GM19043 (cell line): ENCODE measurements at regions not wholly inside any gene's neighbourhood (a gene's known extent, or its start where the extent isn't known, plus 50 kb on each side); places are given as distances from the start of the nearest gene placed in this dataset.

Source experiments
- ATAC-seq: cut with Tn5 transposase; IDR thresholded peaks from one replicate; pipeline ENCODE4 v1.9.1; 2021; ENCODE audit warnings: low read depth; ENCODE audit not compliant: unreplicated experiment

- ATAC-seq, result no peak
Observed at GRCh38 chr11:92811341-92811740, 158.1 kb upstream of the MTNR1B start.

DNA sequence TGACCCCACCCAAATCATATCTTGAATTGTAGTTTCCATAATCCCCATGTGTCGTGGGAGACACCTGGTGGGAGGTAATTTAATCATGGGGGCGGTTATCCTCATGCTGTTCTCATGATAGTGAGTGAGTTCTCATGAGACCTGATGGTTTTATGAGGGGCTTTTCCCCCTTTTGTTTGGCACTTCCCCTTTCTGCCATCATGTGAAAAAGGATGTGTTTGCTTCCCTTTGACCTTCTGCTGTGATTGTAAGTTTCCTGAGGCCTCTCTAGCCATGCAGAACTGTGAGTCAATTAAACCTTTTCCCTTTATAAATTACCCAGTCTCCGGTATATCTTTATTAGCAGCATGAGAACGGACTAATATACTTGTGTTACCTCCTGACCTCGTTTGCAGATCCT is 156.6 kb upstream of the MTNR1B start:
- ATAC-seq, result no peak

GRCh38 chr11:92819830-92820229 is 149.6 kb upstream of the MTNR1B start:
- ATAC-seq, result no peak

DNA sequence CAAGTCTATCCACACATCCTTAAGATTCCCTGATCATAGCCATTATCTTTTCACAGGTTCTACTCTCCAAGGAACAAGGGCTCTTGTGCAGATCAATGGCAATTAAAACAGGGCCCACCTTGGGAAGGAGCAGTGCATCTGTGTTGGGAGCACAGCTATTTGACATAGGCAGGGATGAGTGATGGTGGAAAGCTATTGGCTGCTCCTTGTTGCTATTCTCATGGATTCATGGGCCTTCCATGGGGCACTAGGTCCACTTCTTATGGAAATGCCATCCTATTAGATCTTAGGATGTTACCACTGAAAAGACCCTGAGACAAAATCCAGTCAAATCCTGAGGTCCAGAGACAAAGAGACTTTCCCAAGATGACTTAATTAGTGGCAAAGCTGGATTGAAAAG is 148.6 kb upstream of the MTNR1B start:
- ATAC-seq, result no peak

DNA sequence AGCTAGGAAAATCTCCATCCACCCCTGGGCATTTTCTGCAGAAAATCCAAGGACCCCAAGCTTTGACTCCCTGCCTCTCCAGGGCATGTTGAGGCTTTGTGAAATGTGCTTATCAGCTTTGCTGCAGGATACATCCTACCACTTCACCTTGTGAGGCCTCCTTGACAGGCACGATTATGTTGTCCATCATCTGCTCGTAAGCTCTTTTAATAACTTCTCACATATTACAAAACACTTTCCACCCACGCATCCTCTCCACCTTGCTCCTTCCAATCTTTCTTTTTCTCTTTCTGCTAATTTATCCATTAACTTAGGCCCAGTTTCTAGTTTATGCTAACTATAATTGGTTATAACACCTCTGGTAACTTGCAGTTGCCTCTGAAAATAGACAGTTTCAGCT is 147.0 kb upstream of the MTNR1B start:
- no peak for ATAC-seq

GRCh38 chr11:92826136-92826535 is 143.3 kb upstream of the MTNR1B start:
- no peak for ATAC-seq

DNA sequence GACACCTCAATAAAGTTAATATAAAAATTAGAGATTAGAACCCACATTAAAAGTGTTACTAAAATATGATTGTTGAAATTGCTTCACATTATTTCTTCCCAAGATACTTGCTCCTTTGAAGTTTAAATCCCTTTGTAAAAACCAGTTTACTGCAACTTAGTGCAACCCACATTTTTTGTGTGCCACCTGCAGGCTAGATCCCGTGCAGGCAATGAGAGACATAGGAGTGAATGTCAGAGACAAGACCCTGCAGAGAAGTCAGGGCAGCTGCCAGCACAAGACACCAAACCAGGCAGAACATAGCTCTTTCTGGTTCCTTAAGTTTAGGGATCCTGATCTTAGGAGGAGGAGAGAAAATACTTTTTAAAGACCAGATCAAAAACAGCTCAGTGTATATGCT is 142.8 kb upstream of the MTNR1B start:
- ATAC-seq, result no peak

GRCh38 chr11:92827132-92827531 is 142.3 kb upstream of the MTNR1B start:
- no peak for ATAC-seq

GRCh38 chr11:92828556-92828955 is 140.9 kb upstream of the MTNR1B start:
- ATAC-seq, result no peak

DNA sequence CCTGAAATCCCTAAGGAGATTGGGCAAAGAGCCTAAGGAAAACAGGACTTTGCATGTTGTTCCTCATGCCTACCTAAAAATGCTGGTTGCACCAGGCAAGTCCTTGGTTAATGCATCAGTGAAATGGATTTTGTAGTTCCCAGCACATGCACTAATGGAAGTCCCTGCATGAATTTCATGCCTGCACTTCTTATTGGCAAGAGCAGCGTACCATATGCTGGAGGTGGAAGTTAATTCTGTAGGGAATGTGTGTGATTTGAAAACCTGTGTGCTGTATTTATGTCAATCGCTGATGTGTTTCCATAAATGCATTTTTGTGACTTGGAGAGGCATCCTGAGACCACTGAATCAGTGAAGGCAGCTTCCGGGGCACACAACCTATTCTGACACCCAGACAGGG is 140.3 kb upstream of the MTNR1B start:
- no peak for ATAC-seq

- ATAC-seq, result no peak
Observed at GRCh38 chr11:92829671-92830070, 139.8 kb upstream of the MTNR1B start.

DNA sequence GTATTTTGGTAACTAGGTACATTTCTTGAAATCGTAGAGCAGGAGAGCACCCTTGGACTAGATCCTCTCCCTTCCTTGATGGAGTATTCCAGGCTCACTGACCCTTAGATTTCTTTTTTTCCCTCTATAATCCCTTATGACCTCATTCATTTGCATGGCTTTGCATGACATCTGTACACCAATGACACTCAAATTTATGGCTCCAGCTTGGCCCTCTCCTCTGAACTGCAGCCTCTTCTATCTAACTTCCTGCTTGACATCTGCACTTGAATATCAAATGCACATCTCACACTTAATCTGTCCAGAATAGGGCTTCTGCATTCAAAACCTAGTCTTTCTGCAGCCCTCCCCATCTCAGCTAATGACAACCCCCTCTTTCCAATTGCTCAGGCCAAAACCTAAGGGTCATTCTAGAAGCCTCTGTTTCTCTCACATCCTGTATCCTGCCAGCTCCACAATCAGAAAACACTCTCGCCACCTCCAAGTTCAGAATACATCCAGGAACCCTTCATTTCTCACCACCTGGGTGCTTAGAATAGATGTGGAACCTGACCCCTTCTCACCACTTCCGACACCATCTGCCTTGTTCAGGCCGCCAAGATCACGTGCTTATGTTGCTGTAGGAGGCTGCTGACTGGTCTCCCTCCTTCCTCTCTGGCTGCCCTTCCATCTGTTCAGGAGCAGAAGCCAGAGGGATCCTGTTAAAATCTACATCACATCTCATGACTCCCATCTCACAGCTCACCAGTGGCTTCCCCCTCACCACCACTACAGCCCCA is 138.9 kb upstream of the MTNR1B start:
- no peak for ATAC-seq

- no peak for ATAC-seq
Observed at GRCh38 chr11:92834296-92835020, 135.0 kb upstream of the MTNR1B start.

- ATAC-seq, result no peak
Observed at GRCh38 chr11:92837595-92837994, 131.9 kb upstream of the MTNR1B start.

- no peak for ATAC-seq
Observed at GRCh38 chr11:92838759-92839310, 130.6 kb upstream of the MTNR1B start.

GRCh38 chr11:92839450-92839849 is 130.0 kb upstream of the MTNR1B start:
- no peak for ATAC-seq

DNA sequence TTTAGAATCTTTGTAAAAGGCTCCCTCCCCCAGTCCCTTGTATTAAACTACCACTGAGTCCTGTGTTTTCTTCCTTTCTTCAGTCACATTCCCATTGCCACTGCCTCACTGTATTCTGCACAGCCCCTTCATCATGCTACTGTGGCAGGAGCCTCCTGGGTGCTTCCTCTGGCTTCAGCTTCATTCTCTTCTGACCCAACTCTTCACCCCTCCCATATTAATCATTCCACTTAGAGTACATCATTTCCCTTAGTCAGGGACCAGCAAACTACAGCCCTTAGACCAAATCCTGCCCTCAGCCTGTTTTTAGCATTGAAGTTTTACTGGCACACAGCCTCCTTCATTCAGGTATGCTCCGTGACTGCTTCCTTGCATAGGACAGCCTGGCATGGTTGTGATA is 127.7 kb upstream of the MTNR1B start:
- no peak for ATAC-seq

- no peak for ATAC-seq
Observed at GRCh38 chr11:92843455-92843854, 126.0 kb upstream of the MTNR1B start.

DNA sequence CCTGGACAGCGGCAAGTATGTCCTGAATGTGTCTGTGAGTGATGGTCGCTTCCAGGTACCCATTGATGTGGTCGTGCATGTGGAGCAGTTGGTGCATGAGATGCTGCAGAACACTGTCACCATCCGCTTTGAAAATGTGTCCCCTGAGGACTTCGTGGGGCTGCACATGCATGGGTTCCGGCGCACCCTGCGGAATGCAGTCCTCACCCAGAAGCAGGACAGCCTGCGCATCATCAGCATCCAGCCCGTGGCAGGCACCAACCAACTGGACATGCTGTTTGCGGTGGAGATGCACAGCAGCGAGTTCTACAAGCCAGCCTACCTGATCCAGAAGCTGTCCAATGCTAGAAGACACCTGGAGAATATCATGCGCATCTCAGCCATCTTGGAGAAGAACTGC is 125.3 kb upstream of the MTNR1B start:
- ATAC-seq, result no peak

DNA sequence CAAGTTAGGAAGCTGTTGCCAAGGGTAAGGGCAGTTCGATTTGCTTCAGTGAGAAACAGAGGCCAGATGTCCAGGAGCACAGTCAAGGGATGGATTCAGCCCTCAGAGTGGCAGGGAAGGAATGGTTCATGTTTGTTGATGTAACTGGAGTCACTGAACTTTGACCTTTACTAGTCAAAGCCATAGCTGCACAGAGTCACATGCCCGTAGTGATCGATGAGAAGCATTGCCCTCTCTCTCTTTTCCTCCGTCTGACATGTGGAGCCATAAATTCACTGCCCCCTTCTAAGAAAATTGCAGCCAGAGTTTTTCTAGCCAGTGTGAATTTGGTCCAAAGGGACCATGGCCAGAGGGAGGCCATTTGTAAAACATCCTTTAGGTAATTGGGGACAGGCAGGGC is 124.1 kb upstream of the MTNR1B start:
- ATAC-seq, result no peak

- no peak for ATAC-seq
Observed at GRCh38 chr11:92845805-92846204, 123.6 kb upstream of the MTNR1B start.
